ENCODE measurements at regions not wholly inside any gene's neighbourhood (a gene's known extent, or its start where the extent isn't known, plus 50 kb on each side); places are given as distances from the start of the nearest gene placed in this dataset.

DNA sequence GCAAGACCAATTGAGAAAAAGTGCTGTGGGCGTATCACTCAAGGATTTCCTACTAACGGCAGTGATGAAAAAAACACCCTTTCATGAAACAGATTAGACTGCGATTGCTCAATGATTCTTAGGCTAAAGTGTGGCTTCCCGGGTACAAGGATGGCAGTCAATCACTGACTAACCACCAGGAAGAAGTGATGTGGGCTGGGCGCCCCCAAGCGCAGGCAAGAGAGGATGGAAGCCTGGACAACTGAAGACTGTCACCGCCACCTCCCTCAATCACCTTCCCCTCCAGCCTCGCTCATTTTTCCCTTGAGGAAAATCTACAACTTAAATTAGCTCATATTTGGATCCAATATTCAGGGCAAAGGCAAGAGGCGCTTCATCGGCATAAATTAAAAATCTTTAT lies 707.2 kb downstream of the MTRR start:
- H3K4me3 ChIP-seq (replicated peaks; ENCODE audit: low read depth, low read length), result no peak overlapping the region
- TF ChIP-seq, protein P1, sequence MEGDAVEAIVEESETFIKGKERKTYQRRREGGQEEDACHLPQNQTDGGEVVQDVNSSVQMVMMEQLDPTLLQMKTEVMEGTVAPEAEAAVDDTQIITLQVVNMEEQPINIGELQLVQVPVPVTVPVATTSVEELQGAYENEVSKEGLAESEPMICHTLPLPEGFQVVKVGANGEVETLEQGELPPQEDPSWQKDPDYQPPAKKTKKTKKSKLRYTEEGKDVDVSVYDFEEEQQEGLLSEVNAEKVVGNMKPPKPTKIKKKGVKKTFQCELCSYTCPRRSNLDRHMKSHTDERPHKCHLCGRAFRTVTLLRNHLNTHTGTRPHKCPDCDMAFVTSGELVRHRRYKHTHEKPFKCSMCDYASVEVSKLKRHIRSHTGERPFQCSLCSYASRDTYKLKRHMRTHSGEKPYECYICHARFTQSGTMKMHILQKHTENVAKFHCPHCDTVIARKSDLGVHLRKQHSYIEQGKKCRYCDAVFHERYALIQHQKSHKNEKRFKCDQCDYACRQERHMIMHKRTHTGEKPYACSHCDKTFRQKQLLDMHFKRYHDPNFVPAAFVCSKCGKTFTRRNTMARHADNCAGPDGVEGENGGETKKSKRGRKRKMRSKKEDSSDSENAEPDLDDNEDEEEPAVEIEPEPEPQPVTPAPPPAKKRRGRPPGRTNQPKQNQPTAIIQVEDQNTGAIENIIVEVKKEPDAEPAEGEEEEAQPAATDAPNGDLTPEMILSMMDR (IDR thresholded peaks at IDR 0.05; ENCODE audit: low read length, missing control alignments), result no peak
- no peak for DNase-seq (ENCODE audit: low read depth)

- H3K4me3 ChIP-seq (replicated peaks; ENCODE audit: low read depth, low read length), result no peak overlapping the region
- TF ChIP-seq, protein P1 (IDR thresholded peaks at IDR 0.05; ENCODE audit: low read length, missing control alignments), result no peak
- peak; percentile 13 for DNase-seq (ENCODE audit: low read depth)
Measured at GRCh38 chr5:8577792-8578191, 708.8 kb downstream of the MTRR start.

- TF ChIP-seq, protein P1 (IDR thresholded peaks at IDR 0.05; ENCODE audit: low read length, missing control alignments), result no peak
- H3K4me3 ChIP-seq (replicated peaks; ENCODE audit: low read depth, low read length), result no peak overlapping the region
- DNase-seq (ENCODE audit: low read depth), result no peak
Measured at GRCh38 chr5:8580298-8580697, 711.4 kb downstream of the MTRR start.

GRCh38 chr5:8581047-8581446 lies 712.1 kb downstream of the MTRR start:
- H3K4me3 ChIP-seq (replicated peaks; ENCODE audit: low read depth, low read length), result no peak overlapping the region
- no peak for DNase-seq (ENCODE audit: low read depth)
- TF ChIP-seq, protein P1 (IDR thresholded peaks at IDR 0.05; ENCODE audit: low read length, missing control alignments), result no peak

DNA sequence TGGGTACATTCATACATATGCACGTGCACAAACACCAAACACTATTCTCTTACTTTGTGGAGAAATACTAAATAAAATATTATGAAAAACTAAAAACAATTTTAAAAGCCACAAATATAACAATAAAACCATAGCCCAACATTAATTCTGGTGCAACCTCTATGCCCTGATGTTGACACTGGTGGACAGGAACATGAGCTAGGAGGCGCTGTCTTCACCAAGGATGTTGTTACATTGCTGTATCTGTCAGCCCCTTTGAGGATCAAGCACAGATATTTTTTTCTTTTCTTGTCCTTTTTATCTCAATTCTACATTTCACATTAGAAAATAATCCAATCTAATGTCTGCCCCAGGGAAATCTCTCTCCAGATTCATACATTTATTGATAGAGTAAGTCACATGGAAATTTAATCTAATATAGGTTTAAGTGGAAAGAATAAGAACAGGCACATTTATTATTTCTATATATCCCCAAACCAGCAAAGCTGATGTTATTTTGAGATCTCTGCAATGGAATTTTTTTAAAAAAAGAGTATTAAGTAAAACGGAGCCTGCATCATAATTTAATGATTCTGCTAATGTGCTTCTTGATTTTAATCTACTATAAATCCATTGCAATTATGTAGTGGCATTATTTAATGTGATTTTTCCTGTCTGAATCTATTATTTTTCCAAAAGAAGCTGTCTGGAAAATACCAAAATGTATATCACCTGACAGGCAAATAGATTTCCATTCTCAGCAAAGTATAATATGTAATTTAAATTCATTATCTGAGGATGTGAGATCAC lies 716.5 kb downstream of the MTRR start:
- H3K4me3 ChIP-seq (replicated peaks; ENCODE audit: low read depth, low read length), result no peak overlapping the region
- TF ChIP-seq, protein P1 (IDR thresholded peaks at IDR 0.05; ENCODE audit: low read length, missing control alignments), result peak; percentile 27
- peak; percentile 2 for DNase-seq (ENCODE audit: low read depth)

GRCh38 chr5:8590959-8591358 lies 722.0 kb downstream of the MTRR start:
- no peak overlapping the region for H3K4me3 ChIP-seq (replicated peaks; ENCODE audit: low read depth, low read length)
- no peak for DNase-seq (ENCODE audit: low read depth)
- TF ChIP-seq, protein P1 (IDR thresholded peaks at IDR 0.05; ENCODE audit: low read length, missing control alignments), result no peak

DNA sequence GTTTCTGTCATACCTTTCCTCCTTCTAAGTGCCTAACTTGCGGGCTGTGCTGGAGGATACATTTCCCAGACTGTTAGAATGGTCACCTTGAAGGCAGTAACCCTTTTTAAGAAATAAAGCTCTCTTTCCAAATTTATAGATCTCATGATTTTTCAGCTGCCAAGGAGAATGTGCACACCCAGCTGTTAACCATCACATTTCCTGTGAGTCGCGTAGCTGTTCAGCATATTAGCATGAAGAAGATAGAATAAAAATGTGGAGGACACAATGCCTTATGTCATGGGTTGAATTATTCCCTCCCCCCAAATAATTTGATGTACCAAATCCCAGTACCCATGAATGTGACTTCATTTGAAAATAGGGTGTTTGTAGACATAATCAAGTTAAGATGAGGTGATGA lies 729.4 kb downstream of the MTRR start:
- no peak for DNase-seq (ENCODE audit: low read depth)
- TF ChIP-seq, protein P1 (IDR thresholded peaks at IDR 0.05; ENCODE audit: low read length, missing control alignments), result no peak
- H3K4me3 ChIP-seq (replicated peaks; ENCODE audit: low read depth, low read length), result no peak overlapping the region

All from fibroblast of pulmonary artery (primary cell).